ENCODE measurements at regions not wholly inside any gene's neighbourhood (a gene's known extent, or its start where the extent isn't known, plus 50 kb on each side); places are given as distances from the start of the nearest gene placed in this dataset.

- TF ChIP-seq CTCF (IDR thresholded peaks at IDR 0.05), result no peak
- no peak for TF ChIP-seq EZH2 (IDR thresholded peaks at IDR 0.05)
- TF ChIP-seq EZH2phosphoT487 (IDR thresholded peaks at IDR 0.05), result no peak
Measured at GRCh38 chr3:162764808-162765071, 1268.1 kb downstream of the OTOL1 start.
